Lower leg skin (tissue), 3 donors: ENCODE measurements at regions not wholly inside any gene's neighbourhood (a gene's known extent, or its start where the extent isn't known, plus 50 kb on each side); places are given as distances from the start of the nearest gene placed in this dataset.

Source experiments
- CTCF ChIP-seq, 3 donors: fragments of 450-650 bp; IDR thresholded peaks; one replicate each; pipeline ENCODE4 v1.5.1; 2016; ENCODE audit warnings: antibody characterized with exemption in 3 of 3, mild to moderate bottlenecking in 3 of 3, moderate library complexity in 2 of 3
- POLR2A ChIP-seq, 2 donors: fragments of 450-650 bp; IDR thresholded peaks; one replicate each; pipeline ENCODE4 v1.6.1; 2016 to 2017; ENCODE audit warnings: antibody characterized with exemption in 2 of 2, mild to moderate bottlenecking in 1 of 2, moderate library complexity in 1 of 2

GRCh38 chr5:130992621-130993020, 172.4 kb downstream of the HINT1 start:
- TF ChIP-seq CTCF (IDR thresholded peaks at IDR 0.05) (no peak), POLR2A (IDR thresholded peaks at IDR 0.05) (no peak)
